Dedifferentiated amniotic fluid mesenchymal stem cell (primary cell): ENCODE measurements at regions not wholly inside any gene's neighbourhood (a gene's known extent, or its start where the extent isn't known, plus 50 kb on each side); places are given as distances from the start of the nearest gene placed in this dataset.
"Not testable (repeated sequence)": the region's sequence is repeated elsewhere in the genome, so short reads cannot be mapped to it uniquely, and the experiment has no call there.

Experiments used
- DNase-seq: peaks from one replicate; pipeline ENCODE4 v3.0.0-alpha.2; 2016; ENCODE audit errors: extremely low spot score

- DNase-seq: no peak
Observed at GRCh38 chr2:234802071-234802844, 149.6 kb upstream of the SH3BP4 start.

DNA sequence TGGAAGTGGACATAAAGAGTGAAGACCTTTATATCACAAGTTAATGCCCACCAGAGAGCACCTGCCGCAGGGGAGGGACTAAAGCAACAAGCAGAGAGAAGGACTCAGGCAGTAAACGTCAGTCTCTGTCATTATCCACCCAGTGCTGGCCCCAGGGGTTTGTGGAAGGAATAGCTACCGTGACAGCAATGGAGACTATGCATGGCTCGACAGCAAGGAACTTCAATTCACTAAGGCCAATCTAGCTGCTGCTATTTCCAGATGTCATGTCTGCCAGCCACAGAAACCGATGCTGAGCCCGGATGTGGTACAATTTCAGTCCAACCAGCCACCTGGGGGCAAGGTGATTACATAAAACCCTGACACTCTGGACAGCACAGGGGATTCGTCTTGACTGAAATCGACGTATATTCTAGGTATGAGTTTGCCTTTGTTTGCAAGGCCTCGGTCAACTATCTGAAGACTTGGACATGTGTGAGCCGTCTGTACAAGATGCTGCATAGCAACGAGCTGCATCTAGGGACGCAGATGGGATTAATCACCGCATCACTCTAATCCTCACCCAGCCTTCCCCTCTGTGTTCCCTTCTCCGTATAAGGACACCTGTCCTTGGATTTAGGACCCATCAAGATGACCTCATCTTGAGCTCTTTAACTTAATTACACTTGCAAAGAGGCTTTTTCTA, 154.1 kb upstream of the SH3BP4 start:
- DNase-seq: no peak

DNA sequence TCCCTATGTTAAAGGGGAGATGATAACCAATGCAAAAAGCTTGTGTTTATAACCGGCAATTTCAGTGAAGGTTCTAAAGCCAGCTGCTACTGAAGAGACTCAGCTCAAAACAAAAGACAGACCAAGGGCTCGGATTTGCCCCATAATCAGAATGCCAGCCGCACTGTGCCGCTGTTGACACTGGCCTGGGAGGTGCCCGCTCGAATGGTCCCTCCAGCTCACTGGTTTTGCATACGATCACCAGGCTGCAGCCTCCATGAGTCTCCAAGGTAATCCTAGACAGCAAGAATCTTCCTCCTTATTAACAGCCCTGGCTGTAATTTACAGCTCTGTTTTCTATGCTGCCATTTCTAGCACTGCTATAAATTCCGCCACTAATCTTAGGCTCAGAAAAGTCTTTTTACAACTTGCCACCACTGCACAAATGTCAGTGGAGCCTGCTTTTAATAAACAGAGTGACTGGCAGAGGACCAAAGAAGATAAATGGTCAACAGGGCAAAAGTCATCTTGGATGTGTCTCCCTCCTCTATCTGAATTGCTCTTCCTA, 155.7 kb upstream of the SH3BP4 start:
- no peak for DNase-seq

- no peak for DNase-seq
Observed at GRCh38 chr2:234795272-234795920, 156.4 kb upstream of the SH3BP4 start.

GRCh38 chr2:234794866-234795265, 157.0 kb upstream of the SH3BP4 start:
- DNase-seq: no peak

DNA sequence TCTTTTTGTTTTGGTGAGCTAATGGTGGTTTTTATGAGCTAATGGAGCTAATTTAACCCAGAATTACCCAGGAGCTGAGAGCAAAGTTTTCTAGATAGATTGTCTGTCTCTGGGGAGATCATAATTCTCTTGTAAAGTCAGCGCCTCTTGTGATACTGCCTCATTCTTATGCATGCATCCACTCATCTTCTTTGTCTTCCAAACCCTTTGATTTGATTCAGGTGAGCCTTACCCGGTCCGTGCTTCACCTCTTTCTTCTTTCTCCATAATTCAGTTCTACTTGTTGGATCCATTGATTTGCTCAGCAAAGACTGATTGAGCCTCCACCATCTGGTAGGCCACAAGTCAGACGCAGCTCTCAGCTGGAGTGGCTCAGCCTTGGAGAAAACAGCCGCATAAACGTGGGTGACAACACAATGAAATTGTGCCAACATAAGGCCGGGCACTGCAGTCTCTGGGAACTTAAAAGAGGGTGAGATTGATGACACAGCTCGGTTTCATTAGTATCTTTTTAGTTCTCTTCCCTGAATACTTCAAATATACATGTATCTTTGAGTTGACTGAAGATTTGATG, 158.5 kb upstream of the SH3BP4 start:
- no peak for DNase-seq

DNA sequence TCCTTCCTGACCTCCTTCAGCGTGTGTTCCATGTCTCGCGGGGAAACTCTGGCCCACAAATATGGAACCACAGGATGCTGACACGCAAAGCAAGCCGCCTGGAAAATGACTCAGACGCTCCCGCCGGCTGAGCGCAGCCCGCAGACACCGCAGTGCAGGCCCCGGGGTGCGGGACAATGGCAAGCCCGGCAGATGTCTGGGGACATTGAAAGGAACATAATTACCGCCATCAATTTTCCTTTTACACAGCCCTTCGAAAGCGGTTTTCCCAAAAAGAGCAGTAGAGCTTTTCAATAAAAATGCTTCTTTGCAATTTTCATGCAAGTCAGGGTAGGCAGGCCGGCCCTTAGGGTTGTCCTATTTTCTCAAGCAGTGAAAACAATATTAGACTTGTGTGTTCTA, 159.2 kb upstream of the SH3BP4 start:
- no peak for DNase-seq

DNA sequence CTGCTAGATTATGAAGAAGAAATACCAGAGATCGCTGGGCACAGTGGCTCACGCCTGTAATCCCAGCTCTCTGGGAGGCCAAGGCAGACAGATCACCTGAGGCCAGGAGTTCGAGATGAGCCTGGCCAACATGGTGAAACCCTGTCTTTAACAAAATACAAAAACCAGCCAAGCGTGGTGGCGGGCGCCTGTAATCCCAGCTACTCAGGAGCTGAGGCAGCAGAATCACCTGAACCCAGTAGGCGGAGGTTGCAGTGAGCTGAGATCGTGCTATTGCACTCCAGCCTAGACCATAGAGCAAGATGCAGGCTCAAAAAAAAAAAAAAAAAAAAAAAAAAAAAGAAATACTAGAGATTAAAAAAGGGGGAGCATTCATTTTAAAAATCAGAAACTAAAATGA, 159.7 kb upstream of the SH3BP4 start:
- not testable (repeated sequence) for DNase-seq

DNA sequence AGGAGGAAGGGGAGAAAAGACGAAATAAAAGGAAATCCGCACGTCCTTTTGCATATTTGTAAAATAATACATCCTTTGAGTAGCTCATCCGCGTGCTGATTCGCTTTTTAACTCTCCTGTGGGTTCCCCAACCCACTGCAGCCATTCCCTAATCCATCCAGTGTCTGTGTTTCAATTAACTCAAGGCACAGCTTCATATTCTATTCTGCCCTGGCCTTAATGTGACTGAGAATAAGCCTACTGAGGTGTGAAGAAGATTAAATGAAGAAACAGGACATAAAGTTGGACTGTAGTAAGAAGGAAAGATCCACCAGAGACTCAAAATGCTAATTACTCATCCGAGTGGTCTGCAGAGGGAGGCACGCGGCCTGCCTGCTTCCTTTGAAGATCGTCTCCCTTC, 161.4 kb upstream of the SH3BP4 start:
- DNase-seq: no peak

DNA sequence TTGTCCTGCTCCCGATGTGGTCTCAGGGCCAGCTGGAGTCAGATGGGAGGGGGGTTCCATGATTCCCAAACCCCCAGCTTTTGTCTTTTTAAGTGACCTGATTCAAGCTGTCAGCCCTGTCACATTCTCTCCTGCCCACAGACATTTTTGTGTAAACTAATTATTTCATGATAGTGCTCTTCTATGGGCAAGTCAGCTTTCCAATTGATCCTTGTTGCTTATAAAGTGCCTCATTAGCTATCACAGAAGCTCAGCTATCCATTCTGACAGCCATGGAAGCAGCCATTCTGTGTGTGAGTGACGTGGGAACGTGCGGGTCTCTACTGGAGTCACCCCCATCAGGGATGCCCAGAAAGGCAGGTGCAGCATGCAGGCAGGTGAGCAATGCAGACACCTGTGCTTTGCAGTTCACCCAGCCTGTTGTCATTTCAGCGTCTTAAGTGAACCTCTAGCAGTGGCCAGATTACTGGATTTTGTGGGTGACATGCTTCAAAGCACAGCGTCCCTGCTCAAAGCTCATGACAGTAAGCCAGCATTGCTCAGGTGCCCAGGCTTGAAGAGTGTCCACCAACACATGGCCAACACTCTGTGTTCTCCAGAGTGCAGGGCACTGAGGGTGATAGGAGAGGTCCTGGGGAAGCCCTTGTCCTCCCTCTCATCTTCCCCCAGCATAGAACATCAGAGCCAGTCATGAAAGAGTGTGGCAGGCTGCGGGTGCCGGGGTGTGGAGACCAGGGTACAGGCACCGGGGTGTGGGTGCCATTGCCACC, 162.1 kb upstream of the SH3BP4 start:
- DNase-seq: no peak

DNA sequence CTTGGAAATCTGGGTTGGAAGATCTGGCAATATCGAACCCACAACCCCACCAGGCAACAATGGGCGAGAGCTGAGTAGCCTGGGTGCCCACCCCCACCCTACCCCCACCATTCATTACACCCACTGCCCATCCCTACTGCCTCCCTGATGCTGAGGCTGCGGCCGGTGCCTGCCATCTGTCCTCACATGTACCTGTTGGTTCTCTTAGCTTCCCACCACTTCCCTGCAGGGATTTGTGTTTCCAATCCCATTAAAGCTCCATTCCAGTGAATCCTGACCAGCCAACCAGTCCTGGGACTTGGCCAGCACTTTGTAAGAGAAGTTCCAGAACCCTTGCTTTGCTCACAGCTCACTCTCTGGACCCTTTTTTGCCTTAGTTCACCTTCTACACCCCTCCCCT, 163.0 kb upstream of the SH3BP4 start:
- no peak for DNase-seq

DNA sequence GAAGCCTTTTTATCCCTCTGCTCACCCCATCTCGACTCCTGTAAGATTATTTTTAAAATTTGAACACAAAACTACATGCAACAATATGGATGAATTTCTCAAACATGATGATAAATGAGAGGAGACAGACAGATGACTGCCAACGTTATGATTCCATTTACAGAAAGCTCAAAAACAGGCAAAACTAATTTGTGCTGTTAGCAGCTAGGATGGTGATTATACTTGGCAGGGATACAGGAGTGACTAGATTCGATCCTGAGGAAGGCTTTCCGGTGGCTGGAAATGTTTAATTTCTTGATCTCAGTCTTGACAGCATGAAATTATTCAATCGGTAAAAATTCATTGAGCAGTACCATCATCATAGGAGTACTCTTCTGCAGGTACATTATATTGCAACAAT, 163.4 kb upstream of the SH3BP4 start:
- DNase-seq: no peak

DNA sequence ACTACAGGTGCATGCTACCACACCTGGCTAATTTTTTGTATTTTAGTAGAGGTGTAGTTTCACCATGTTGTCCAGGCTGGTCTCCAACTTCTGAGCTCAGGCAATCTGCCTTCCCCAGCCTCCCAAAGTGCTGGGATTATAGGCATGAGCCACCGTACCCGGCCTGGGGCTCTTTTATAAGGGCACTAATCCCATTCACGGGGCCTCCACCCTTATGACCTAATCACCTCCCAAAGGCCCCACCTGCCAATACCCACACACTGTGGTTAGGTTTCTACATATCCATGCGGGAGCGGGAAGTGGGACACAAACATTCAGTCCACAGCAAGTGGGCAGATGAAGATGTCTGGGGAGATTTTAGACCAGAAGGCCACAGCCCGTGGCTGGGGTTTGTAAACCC, 164.7 kb upstream of the SH3BP4 start:
- DNase-seq: no peak

GRCh38 chr2:234773764-234774409, 177.9 kb upstream of the SH3BP4 start:
- no peak for DNase-seq

DNA sequence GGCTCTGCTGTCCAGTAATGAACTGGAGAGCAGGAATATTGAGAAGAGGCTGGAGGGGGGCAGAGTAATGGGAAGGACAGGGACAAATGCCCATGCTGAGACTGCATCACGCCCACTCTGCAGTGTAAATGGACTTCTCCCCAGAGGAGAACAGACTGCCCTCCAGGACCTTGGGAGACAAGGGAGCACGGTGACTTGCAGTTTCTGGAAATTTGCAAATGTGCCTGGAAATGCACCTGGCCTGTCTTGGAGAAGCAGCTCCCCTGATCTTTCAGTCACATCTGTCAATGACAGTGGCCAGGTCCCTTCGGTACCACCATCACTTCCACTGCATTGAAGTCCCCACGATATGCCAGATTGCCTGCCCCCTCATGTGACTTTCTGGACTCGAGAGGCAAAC, 178.7 kb upstream of the SH3BP4 start:
- no peak for DNase-seq

GRCh38 chr2:234772733-234773060, 179.1 kb upstream of the SH3BP4 start:
- no peak for DNase-seq

GRCh38 chr2:234771980-234772732, 179.7 kb upstream of the SH3BP4 start:
- no peak for DNase-seq

- no peak for DNase-seq
Observed at GRCh38 chr2:234771176-234771575, 180.6 kb upstream of the SH3BP4 start.

DNA sequence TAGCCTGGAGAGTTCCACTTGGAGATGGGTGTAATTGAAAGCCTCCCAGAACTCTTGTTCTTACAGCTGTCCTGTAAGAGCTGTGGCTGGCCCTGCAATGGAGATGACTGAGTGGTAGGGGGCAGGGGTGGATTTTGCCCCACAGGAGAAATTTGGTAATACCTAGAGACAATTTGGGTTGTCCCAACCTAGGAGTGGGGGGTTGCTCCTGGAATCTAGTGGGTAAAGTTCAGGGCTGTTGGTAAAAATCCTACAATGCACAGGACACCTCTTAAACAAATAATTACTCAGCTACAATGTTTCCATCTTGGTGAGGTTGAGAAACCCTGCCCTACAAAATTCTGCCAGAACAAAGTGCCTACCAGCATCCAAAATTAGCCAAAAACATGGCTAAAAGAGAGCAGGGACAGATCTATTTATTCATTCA, 181.1 kb upstream of the SH3BP4 start:
- no peak for DNase-seq

DNA sequence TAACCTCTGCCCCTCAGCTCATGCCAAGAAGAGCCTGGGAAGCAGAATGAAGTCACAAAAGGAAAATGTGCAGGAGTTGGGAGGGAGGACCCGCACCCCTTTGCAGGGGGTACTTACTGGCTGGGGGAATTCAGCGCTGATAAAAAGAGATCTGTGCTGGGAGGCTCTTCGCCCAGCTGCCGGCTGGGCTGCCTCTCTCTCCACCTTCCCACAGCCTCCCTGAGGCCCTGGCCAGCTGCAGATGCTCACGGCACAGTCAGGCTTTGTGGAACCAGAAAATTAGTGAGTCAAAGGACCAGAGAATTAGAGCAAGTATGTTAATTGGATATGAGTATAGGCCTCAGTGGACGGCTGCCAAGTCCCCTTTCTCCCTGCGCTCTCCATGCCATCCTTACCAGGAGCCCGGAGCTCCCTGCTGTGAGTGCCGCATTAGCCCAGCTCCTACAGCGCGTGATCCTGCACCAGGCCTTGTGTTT, 181.7 kb upstream of the SH3BP4 start:
- no peak for DNase-seq
